ENCODE measurements at regions not wholly inside any gene's neighbourhood (a gene's known extent, or its start where the extent isn't known, plus 50 kb on each side); places are given as distances from the start of the nearest gene placed in this dataset.

DNA sequence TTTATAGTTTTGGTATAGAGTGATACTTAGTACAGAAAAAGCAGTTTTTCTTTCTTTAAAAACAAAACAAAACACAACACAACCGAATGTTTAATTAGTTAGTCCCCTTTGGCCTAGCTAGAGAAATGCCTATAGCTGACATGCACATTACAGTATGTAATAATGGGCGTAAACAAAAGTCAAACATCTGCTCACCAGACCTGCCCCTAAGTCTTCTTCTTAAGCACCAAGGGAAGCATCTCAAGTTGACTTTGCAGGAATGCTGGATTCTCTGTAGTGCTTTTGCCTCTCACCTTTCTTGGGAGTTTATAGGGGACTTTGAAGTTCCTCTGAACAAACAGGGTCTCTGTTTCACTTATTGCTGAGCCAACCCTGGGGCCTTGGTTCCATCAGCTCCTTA is 143.7 kb downstream of the TM2D1 start (continued):
- TF ChIP-seq SPEN (CRISPR knock-in tag; IDR thresholded peaks at IDR 0.05; ENCODE audit: low read depth) (no peak), CHD4 (IDR thresholded peaks at IDR 0.05; ENCODE audit: borderline replicate concordance, low read length) (no peak), RFXANK (CRISPR knock-in tag; IDR thresholded peaks at IDR 0.05) (no peak)

DNA sequence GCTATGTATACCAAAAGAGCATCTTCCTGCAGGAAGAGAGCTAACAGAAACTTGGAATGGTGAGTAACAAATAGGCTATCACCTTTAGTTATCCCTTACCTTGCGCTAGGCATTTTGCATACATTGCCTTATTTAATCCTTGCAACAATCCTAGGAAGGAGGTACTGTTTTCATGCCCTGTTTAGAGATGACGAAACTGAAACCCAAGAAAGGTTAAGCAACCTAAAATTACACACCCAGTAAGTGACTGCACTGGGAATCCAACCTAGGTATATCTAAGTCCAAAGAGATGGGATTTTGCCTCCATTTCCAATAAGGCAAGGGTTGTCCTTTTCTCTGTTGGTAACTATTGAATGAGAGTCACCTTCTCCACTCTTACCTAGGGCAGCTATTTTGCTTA is 144.5 kb downstream of the TM2D1 start:
- H4K20me1 ChIP-seq (ENCODE audit: insufficient read depth, low read length) = no peaks in the 10 kb centered on the region
- H3K27ac ChIP-seq (ENCODE audit: extremely low read length, insufficient read depth, low read length) = no peak overlapping the region
- BruUV-seq (replicated peaks) = no TSS peak
- no peak overlapping the region for H3K4me2 ChIP-seq (ENCODE audit: low read depth, low read length)
- H3K79me2 ChIP-seq (ENCODE audit: insufficient read depth, low read length) = no peaks in the 10 kb centered on the region
- H3K36me3 ChIP-seq (replicated peaks in 1 of 2; ENCODE audit: control insufficient read depth in 1 of 2, insufficient read depth in 2 of 2, low read length in 2 of 2) = no peaks in the 10 kb centered on the region
- no peak overlapping the region for H2AFZ ChIP-seq (ENCODE audit: low read length)
- POLR2A ChIA-PET = no interaction called here
- 7% methylated on average over 2 of the region's 2 CpGs for WGBS (ENCODE audit: low lambda C conversion rate)
- peaks cover 0 to 7% of the 10 kb centered on the region in 2 experiments; a peak in 2 of 5 replicates for H3K27me3 ChIP-seq (ENCODE audit: control insufficient read depth in 1 of 2, insufficient read depth in 2 of 2, low read length in 2 of 2)
- CTCF ChIA-PET (ENCODE audit: low intra/inter-chr PET ratio, low total read pairs) = no interaction called here
- H3K9ac ChIP-seq (ENCODE audit: insufficient read depth, low read depth, low read length) = no peak overlapping the region
- intact Hi-C loops (cut with micrococcal nuclease; ENCODE audit: unreplicated experiment) = no loop called here
- DNase-seq (ENCODE audit: low spot score) (no peak), ATAC-seq (no peak), FAIRE-seq (no peak)
- H3K4me3 ChIP-seq (replicated peaks in 1 of 3; ENCODE audit: insufficient read depth in 1 of 3, low read depth in 2 of 3, low read length in 3 of 3) = no peak overlapping the region
- no peaks in the 10 kb centered on the region for H3K4me1 ChIP-seq (ENCODE audit: insufficient read depth, low read length)
- H3K9me3 ChIP-seq (ENCODE audit: low read length) = no peaks in the 10 kb centered on the region
- in situ Hi-C loops (cut with HindIII; ENCODE audit: extremely low pct_ligation_motif_present, low pct_unique_long_range_greater_than_20kb) = no loop called here
- TF ChIP-seq POLR2AphosphoS2 (IDR thresholded peaks at IDR 0.05; ENCODE audit: low read depth, low read length) = no peak
- no peak for TF ChIP-seq NFIB (CRISPR knock-in tag; IDR thresholded peaks at IDR 0.05; ENCODE audit: borderline replicate concordance)
- TF ChIP-seq U2AF2 (IDR thresholded peaks at IDR 0.05; ENCODE audit: low read depth, low read length) = no peak
- no peak for TF ChIP-seq EED (CRISPR knock-in tag; IDR thresholded peaks at IDR 0.05)
- TF ChIP-seq RBM39 (IDR thresholded peaks at IDR 0.05; ENCODE audit: low read depth, low read length, poor library complexity, severe bottlenecking) = no peak
- TF ChIP-seq, protein P1, sequence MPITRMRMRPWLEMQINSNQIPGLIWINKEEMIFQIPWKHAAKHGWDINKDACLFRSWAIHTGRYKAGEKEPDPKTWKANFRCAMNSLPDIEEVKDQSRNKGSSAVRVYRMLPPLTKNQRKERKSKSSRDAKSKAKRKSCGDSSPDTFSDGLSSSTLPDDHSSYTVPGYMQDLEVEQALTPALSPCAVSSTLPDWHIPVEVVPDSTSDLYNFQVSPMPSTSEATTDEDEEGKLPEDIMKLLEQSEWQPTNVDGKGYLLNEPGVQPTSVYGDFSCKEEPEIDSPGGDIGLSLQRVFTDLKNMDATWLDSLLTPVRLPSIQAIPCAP (CRISPR knock-in tag; IDR thresholded peaks at IDR 0.05; ENCODE audit: low read depth) = no peak
- TF ChIP-seq DNMT1 (CRISPR knock-in tag; IDR thresholded peaks at IDR 0.05) = no peak
- no peak for TF ChIP-seq SAP130 (CRISPR knock-in tag; IDR thresholded peaks at IDR 0.05; ENCODE audit: low read depth)
- TF ChIP-seq, protein P2, sequence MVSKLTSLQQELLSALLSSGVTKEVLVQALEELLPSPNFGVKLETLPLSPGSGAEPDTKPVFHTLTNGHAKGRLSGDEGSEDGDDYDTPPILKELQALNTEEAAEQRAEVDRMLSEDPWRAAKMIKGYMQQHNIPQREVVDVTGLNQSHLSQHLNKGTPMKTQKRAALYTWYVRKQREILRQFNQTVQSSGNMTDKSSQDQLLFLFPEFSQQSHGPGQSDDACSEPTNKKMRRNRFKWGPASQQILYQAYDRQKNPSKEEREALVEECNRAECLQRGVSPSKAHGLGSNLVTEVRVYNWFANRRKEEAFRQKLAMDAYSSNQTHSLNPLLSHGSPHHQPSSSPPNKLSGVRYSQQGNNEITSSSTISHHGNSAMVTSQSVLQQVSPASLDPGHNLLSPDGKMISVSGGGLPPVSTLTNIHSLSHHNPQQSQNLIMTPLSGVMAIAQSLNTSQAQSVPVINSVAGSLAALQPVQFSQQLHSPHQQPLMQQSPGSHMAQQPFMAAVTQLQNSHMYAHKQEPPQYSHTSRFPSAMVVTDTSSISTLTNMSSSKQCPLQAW (CRISPR knock-in tag; IDR thresholded peaks at IDR 0.05) = no peak
- TF ChIP-seq, protein P3, sequence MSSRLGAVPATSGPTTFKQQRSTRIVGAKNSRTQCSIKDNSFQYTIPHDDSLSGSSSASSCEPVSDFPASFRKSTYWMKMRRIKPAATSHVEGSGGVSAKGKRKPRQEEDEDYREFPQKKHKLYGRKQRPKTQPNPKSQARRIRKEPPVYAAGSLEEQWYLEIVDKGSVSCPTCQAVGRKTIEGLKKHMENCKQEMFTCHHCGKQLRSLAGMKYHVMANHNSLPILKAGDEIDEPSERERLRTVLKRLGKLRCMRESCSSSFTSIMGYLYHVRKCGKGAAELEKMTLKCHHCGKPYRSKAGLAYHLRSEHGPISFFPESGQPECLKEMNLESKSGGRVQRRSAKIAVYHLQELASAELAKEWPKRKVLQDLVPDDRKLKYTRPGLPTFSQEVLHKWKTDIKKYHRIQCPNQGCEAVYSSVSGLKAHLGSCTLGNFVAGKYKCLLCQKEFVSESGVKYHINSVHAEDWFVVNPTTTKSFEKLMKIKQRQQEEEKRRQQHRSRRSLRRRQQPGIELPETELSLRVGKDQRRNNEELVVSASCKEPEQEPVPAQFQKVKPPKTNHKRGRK (CRISPR knock-in tag; IDR thresholded peaks at IDR 0.05) = no peak
- no peak for TF ChIP-seq KDM5B (CRISPR knock-in tag; IDR thresholded peaks at IDR 0.05; ENCODE audit: borderline replicate concordance)
- no peak for TF ChIP-seq ETV5 (CRISPR knock-in tag; IDR thresholded peaks at IDR 0.05; ENCODE audit: borderline replicate concordance)
- TF ChIP-seq, protein P4, sequence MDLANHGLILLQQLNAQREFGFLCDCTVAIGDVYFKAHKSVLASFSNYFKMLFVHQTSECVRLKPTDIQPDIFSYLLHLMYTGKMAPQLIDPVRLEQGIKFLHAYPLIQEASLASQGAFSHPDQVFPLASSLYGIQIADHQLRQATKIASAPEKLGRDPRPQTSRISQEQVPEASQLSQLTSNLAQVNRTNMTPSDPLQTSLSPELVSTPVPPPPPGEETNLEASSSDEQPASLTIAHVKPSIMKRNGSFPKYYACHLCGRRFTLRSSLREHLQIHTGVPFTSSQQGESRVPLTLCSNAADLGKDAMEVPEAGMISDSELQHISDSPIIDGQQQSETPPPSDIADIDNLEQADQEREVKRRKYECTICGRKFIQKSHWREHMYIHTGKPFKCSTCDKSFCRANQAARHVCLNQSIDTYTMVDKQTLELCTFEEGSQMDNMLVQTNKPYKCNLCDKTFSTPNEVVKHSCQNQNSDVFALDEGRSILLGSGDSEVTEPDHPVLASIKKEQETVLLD (CRISPR knock-in tag; IDR thresholded peaks at IDR 0.05; ENCODE audit: low read depth) = no peak
- TF ChIP-seq, protein P5, sequence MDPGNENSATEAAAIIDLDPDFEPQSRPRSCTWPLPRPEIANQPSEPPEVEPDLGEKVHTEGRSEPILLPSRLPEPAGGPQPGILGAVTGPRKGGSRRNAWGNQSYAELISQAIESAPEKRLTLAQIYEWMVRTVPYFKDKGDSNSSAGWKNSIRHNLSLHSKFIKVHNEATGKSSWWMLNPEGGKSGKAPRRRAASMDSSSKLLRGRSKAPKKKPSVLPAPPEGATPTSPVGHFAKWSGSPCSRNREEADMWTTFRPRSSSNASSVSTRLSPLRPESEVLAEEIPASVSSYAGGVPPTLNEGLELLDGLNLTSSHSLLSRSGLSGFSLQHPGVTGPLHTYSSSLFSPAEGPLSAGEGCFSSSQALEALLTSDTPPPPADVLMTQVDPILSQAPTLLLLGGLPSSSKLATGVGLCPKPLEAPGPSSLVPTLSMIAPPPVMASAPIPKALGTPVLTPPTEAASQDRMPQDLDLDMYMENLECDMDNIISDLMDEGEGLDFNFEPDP (CRISPR knock-in tag; conservative IDR thresholded peaks at IDR 0.05) = no peak
- no peak for TF ChIP-seq RFX3 (CRISPR knock-in tag; IDR thresholded peaks at IDR 0.05)
- TF ChIP-seq HNF4A (CRISPR knock-in tag; IDR thresholded peaks at IDR 0.05) = no peak

All from HepG2 (cell line).